ENCODE measurements at regions not wholly inside any gene's neighbourhood (a gene's known extent, or its start where the extent isn't known, plus 50 kb on each side); places are given as distances from the start of the nearest gene placed in this dataset.

DNA sequence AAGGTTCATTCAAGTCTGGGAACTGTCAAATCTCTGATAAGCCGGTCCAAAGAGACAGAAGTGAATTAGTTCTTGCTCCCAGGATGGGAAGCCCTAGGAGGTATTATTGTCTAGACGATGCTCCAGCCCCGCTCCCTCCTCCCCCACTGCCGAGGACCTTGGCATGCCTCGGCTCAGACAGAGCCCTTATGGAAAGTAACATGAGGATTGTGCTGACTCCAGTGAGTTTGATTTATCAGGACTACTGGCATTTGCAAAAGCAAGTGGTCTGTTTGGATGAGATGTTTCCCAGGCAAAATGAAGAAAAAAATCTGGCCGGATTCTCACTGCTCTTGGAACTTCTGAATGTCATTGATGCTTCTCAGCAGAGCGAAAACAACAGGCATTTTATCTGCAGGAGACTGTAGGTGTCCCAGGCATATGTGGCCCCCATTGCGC lies 341.0 kb downstream of the ETS1 start:
- Mint-ChIP-seq H3K4me3 (no peak overlapping the region), H3K9me3 (no peaks in the 10 kb centered on the region), H3K4me1 (peaks cover 7% of the 10 kb centered on the region), H3K27me3 (ENCODE audit: insufficient read depth, low read depth, poor library complexity) (peaks cover 3% of the 10 kb centered on the region), H3K27ac (no peak overlapping the region), H3K36me3 (ENCODE audit: low read depth) (no peaks in the 10 kb centered on the region)
- no peak overlapping the region for H3K4me3 ChIP-seq
- H3K4me2 ChIP-seq = no peak overlapping the region
- no peaks in the 10 kb centered on the region for H3F3A ChIP-seq (replicated peaks; ENCODE audit: low read depth)
- H4K20me1 ChIP-seq (replicated peaks; ENCODE audit: insufficient read depth) = no peaks in the 10 kb centered on the region
- DNase-seq (ENCODE audit: low spot score) (no peak), ATAC-seq (peak; percentile 54)
- TF ChIP-seq STAT1 (IDR thresholded peaks at IDR 0.05; ENCODE audit: unreplicated experiment) (no peak), CREB1 (CRISPR knock-in tag; IDR thresholded peaks at IDR 0.05; ENCODE audit: low read depth) (no peak), EZH2 (IDR thresholded peaks at IDR 0.05; ENCODE audit: low read depth, unreplicated experiment) (no peak)
- TF ChIP-seq, protein P1, sequence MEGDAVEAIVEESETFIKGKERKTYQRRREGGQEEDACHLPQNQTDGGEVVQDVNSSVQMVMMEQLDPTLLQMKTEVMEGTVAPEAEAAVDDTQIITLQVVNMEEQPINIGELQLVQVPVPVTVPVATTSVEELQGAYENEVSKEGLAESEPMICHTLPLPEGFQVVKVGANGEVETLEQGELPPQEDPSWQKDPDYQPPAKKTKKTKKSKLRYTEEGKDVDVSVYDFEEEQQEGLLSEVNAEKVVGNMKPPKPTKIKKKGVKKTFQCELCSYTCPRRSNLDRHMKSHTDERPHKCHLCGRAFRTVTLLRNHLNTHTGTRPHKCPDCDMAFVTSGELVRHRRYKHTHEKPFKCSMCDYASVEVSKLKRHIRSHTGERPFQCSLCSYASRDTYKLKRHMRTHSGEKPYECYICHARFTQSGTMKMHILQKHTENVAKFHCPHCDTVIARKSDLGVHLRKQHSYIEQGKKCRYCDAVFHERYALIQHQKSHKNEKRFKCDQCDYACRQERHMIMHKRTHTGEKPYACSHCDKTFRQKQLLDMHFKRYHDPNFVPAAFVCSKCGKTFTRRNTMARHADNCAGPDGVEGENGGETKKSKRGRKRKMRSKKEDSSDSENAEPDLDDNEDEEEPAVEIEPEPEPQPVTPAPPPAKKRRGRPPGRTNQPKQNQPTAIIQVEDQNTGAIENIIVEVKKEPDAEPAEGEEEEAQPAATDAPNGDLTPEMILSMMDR (conservative IDR thresholded peaks at IDR 0.05; ENCODE audit: low read depth in 2 of 2) = no peak
- TF ChIP-seq, protein P2, sequence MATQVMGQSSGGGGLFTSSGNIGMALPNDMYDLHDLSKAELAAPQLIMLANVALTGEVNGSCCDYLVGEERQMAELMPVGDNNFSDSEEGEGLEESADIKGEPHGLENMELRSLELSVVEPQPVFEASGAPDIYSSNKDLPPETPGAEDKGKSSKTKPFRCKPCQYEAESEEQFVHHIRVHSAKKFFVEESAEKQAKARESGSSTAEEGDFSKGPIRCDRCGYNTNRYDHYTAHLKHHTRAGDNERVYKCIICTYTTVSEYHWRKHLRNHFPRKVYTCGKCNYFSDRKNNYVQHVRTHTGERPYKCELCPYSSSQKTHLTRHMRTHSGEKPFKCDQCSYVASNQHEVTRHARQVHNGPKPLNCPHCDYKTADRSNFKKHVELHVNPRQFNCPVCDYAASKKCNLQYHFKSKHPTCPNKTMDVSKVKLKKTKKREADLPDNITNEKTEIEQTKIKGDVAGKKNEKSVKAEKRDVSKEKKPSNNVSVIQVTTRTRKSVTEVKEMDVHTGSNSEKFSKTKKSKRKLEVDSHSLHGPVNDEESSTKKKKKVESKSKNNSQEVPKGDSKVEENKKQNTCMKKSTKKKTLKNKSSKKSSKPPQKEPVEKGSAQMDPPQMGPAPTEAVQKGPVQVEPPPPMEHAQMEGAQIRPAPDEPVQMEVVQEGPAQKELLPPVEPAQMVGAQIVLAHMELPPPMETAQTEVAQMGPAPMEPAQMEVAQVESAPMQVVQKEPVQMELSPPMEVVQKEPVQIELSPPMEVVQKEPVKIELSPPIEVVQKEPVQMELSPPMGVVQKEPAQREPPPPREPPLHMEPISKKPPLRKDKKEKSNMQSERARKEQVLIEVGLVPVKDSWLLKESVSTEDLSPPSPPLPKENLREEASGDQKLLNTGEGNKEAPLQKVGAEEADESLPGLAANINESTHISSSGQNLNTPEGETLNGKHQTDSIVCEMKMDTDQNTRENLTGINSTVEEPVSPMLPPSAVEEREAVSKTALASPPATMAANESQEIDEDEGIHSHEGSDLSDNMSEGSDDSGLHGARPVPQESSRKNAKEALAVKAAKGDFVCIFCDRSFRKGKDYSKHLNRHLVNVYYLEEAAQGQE (IDR thresholded peaks at IDR 0.05; ENCODE audit: unreplicated experiment) = no peak
- TF ChIP-seq, protein P3, sequence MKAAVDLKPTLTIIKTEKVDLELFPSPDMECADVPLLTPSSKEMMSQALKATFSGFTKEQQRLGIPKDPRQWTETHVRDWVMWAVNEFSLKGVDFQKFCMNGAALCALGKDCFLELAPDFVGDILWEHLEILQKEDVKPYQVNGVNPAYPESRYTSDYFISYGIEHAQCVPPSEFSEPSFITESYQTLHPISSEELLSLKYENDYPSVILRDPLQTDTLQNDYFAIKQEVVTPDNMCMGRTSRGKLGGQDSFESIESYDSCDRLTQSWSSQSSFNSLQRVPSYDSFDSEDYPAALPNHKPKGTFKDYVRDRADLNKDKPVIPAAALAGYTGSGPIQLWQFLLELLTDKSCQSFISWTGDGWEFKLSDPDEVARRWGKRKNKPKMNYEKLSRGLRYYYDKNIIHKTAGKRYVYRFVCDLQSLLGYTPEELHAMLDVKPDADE (IDR thresholded peaks at IDR 0.05) = no peak
- no peaks in the 10 kb centered on the region for H3K27me3 ChIP-seq (ENCODE audit: insufficient read depth)
- H3K4me1 ChIP-seq (ENCODE audit: insufficient read depth) = peaks cover 4% of the 10 kb centered on the region; the same call in 1 of the 2 replicates
- H3K79me2 ChIP-seq (replicated peaks; ENCODE audit: insufficient read depth) = no peaks in the 10 kb centered on the region
- H3K27ac ChIP-seq (ENCODE audit: low read depth) = no peak overlapping the region
- no peaks in the 10 kb centered on the region for H3K9me2 ChIP-seq (ENCODE audit: insufficient read depth)
- H3K36me3 ChIP-seq (ENCODE audit: insufficient read depth) = no peaks in the 10 kb centered on the region
- H2AFZ ChIP-seq = peak overlapping the region; percentile 56

DNA sequence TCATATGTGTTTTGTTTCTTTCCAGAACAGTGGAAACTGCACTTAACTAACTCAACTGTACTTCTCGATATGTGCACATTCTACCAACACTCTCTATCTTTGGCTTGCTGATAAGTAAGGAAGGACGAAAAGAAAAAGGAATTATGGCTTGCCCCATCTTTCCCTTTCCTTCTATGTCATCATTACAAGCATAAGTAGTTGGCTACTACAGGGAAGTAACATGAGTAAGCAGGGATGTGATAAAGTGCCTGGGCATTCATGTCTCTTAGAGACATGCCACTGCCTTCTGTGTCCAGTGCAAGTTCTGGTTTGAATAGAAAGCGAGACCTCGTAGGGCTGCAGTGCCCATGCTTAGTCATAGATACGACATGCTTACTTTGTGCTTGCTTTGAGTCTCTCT lies 342.5 kb downstream of the ETS1 start:
- H3K36me3 ChIP-seq (ENCODE audit: insufficient read depth) = no peaks in the 10 kb centered on the region
- no peak for DNase-seq (ENCODE audit: low spot score)
- Mint-ChIP-seq H3K27me3 (ENCODE audit: insufficient read depth, low read depth, poor library complexity) (peaks cover 3% of the 10 kb centered on the region), H3K9me3 (no peaks in the 10 kb centered on the region), H3K4me1 (peaks cover 7% of the 10 kb centered on the region), H3K36me3 (ENCODE audit: low read depth) (no peaks in the 10 kb centered on the region), H3K27ac (no peak overlapping the region), H3K4me3 (no peak overlapping the region)
- no peaks in the 10 kb centered on the region for H4K20me1 ChIP-seq (replicated peaks; ENCODE audit: insufficient read depth)
- peaks cover 4% of the 10 kb centered on the region; the same call in 1 of the 2 replicates for H3K4me1 ChIP-seq (ENCODE audit: insufficient read depth)
- no peak for ATAC-seq
- H3K27ac ChIP-seq (ENCODE audit: low read depth) = no peak overlapping the region
- no peak overlapping the region for H3K4me3 ChIP-seq
- no peaks in the 10 kb centered on the region for H3K9me2 ChIP-seq (ENCODE audit: insufficient read depth)
- no peak overlapping the region for H3K4me2 ChIP-seq
- H3F3A ChIP-seq (replicated peaks; ENCODE audit: low read depth) = no peaks in the 10 kb centered on the region
- no peak overlapping the region for H2AFZ ChIP-seq
- no peaks in the 10 kb centered on the region for H3K79me2 ChIP-seq (replicated peaks; ENCODE audit: insufficient read depth)
- H3K27me3 ChIP-seq (ENCODE audit: insufficient read depth) = no peaks in the 10 kb centered on the region
- TF ChIP-seq, protein P2 (IDR thresholded peaks at IDR 0.05; ENCODE audit: unreplicated experiment) = no peak

Data from GM23338 (cell line).